Left lung (tissue), 4 donors: ENCODE measurements at regions not wholly inside any gene's neighbourhood (a gene's known extent, or its start where the extent isn't known, plus 50 kb on each side); places are given as distances from the start of the nearest gene placed in this dataset.

Experiments
- ATAC-seq: fragments of 200-7000 bp; cut with Tn5 transposase; one replicate; pipeline ENCODE4 v1.9.1; 2020; ENCODE audit warnings: moderate library complexity
- DNase-seq, 4 donors: peaks; one replicate each; pipeline ENCODE4 v3.0.0-alpha.2; 2013 to 2020
- H3K27ac ChIP-seq, 2 donors: fragments of 200-600 bp; sonication (generic) in 1 of 2; one replicate each; pipeline versions ENCODE4 v1.5.0 to v1.8.0; 2020 to 2021
- H3K27me3 ChIP-seq, 2 donors: fragments of 200-600 bp; sonication (generic) in 1 of 2; one replicate each; pipeline versions ENCODE4 v1.5.0 to v1.8.0; 2020 to 2021
- H3K36me3 ChIP-seq, 2 donors: fragments of 200-600 bp; sonication (generic) in 1 of 2; one replicate each; pipeline versions ENCODE4 v1.5.0 to v1.8.0; 2020 to 2021
- H3K4me1 ChIP-seq, 2 donors: fragments of 200-600 bp; one replicate each; pipeline ENCODE4 v1.8.0; 2021
- H3K4me3 ChIP-seq, 2 donors: fragments of 200-600 bp; sonication (generic) in 1 of 2; one replicate each; pipeline versions ENCODE4 v1.5.0 to v1.8.0; 2020 to 2021; ENCODE audit warnings: mild to moderate bottlenecking in 1 of 2
- H3K9me3 ChIP-seq, 2 donors: fragments of 200-600 bp; sonication (generic) in 1 of 2; one replicate each; pipeline versions ENCODE4 v1.5.0 to v1.8.0; 2020 to 2021
- intact Hi-C, 2 donors: fragments of 100-400 bp; cut with DNase I; formaldehyde crosslinking; loops; one replicate each; pipeline versions ENCODE4 v1.11.2 to v1.14.2; 2022
- TF ChIP-seq, protein P1 (sequence below), 2 donors: fragments of 200-600 bp; sonication (generic) in 1 of 2; IDR thresholded peaks; one replicate each; pipeline versions ENCODE4 v1.5.0 to v1.8.0; 2021; ENCODE audit warnings: antibody characterized with exemption in 2 of 2
- donor health status: DM: no; HTN: yes; CAD: no.
- donor health status: DM: no; HTN: no; CAD: no.

DNA sequence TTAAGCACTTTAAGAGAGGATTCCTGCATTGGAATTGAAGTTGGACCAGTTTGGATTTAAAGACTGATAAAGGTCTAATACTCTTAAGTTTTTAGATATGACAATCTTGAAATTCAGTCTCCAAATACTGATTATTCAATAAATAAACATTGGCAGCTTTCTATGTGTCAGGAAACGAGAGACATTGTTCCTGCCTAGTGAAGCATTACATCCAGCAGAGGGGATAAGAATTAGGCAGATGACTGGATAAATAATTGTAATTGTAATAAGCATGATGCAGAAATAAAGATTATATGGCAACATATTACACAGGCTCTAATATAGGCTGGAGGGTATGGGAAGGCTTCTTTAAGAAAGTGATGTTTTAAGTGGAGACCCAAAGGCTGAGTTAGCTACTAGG lies 226.5 kb upstream of the MMADHC start:
- ATAC-seq (no peak), DNase-seq (no peak)
- no peak overlapping the region for H3K27ac ChIP-seq
- no peak overlapping the region for H3K4me3 ChIP-seq
- H3K9me3 ChIP-seq: no peaks in the 10 kb centered on the region
- no peaks in the 10 kb centered on the region for H3K4me1 ChIP-seq
- intact Hi-C loops: no loop called here
- no peaks in the 10 kb centered on the region for H3K36me3 ChIP-seq
- H3K27me3 ChIP-seq: no peaks in the 10 kb centered on the region
- TF ChIP-seq, protein P1, sequence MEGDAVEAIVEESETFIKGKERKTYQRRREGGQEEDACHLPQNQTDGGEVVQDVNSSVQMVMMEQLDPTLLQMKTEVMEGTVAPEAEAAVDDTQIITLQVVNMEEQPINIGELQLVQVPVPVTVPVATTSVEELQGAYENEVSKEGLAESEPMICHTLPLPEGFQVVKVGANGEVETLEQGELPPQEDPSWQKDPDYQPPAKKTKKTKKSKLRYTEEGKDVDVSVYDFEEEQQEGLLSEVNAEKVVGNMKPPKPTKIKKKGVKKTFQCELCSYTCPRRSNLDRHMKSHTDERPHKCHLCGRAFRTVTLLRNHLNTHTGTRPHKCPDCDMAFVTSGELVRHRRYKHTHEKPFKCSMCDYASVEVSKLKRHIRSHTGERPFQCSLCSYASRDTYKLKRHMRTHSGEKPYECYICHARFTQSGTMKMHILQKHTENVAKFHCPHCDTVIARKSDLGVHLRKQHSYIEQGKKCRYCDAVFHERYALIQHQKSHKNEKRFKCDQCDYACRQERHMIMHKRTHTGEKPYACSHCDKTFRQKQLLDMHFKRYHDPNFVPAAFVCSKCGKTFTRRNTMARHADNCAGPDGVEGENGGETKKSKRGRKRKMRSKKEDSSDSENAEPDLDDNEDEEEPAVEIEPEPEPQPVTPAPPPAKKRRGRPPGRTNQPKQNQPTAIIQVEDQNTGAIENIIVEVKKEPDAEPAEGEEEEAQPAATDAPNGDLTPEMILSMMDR (IDR thresholded peaks at IDR 0.05): no peak

DNA sequence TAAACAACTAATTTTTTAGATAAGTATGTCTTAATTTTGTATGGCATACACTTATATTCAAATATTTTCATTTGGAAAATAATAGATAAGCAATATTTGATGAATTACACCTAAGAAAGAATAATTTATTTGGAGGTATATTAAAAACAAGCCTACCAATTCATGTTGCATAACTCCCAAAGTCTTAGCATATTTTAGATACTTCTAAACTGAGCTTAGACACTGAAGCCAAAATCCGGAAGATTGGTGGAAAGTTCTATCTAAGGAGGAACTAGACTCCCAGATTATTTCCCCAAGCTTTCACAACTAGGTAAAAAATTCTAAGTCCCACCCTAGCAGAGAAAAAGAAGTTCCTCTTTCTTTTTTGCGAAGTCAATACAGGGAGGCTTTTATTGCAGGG lies 221.0 kb upstream of the MMADHC start:
- Histone ChIP-seq H3K4me3 (no peak overlapping the region), H3K27ac (no peak overlapping the region), H3K36me3 (no peaks in the 10 kb centered on the region), H3K9me3 (no peaks in the 10 kb centered on the region), H3K4me1 (no peaks in the 10 kb centered on the region), H3K27me3 (no peaks in the 10 kb centered on the region)
- TF ChIP-seq, protein P1 (IDR thresholded peaks at IDR 0.05): no peak
- no peak for DNase-seq
- ATAC-seq: no peak
- intact Hi-C loops: no loop called here

DNA sequence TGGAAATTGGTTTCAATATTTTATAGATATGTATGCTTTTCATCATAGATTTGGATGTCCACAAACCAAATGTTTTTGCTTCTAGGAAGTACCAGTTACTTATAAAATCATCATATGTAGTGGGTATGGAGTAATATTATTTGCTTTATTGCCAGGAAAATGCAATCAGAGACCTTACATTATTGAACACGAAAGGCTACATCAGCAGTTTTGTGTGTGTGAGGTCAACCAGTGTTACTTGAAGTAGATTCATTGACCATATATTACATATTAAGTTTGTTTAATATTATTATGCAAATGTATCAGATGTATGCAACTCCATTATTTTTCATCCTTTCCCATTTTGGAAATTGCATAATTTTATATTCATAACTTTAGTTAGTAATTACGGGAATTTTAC lies 219.1 kb upstream of the MMADHC start:
- no peaks in the 10 kb centered on the region for H3K9me3 ChIP-seq
- intact Hi-C loops: no loop called here
- ATAC-seq: no peak
- no peaks in the 10 kb centered on the region for H3K4me1 ChIP-seq
- H3K27ac ChIP-seq: no peak overlapping the region
- H3K4me3 ChIP-seq: no peak overlapping the region
- TF ChIP-seq, protein P1 (IDR thresholded peaks at IDR 0.05): no peak
- H3K36me3 ChIP-seq: no peaks in the 10 kb centered on the region
- no peaks in the 10 kb centered on the region for H3K27me3 ChIP-seq
- DNase-seq: no peak

DNA sequence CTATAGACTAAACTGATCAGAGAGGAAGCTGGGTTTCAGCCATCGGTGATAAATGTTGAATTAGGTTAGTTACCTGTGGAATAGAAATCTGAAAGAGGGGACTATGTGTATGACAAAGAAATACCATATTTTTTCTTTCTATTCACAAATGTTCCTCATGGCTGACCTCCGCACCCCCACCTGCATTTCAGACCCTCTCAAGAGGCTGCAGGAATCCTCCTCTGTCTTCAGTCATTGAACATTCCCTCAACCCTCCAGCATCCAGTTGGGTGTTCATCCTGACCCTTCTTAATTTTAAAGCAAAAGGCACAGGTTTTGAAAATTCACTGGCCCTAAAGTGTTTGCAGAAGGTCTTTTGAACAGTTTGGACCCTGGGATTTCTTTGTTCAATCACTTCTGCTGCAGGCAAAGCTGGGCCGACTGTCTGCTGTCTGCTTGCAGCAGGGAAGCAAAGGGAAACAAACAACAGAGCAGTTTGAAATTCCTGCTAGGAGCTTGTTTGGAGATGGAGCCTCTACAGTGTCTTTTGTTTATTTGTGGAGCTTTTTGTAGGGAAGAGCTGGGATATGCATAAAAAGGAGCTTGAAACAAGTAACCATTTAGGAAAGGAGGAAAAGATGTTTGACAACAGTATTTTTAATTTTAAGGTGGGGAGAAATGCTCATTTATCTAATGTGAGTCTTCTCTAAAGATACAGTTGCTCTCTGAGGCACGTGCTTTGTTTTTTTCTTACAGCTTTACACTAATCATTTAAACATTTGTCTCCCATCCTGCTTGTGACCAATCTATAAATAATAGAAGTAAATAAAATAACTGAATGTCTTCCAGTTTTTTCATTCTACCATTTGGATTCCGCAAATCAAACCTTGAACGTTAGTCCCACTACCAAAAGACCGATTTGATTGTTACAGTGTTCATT lies 213.3 kb upstream of the MMADHC start:
- no peaks in the 10 kb centered on the region for H3K27me3 ChIP-seq
- no peaks in the 10 kb centered on the region for H3K4me1 ChIP-seq
- ATAC-seq: no peak
- H3K9me3 ChIP-seq: no peaks in the 10 kb centered on the region
- H3K36me3 ChIP-seq: no peaks in the 10 kb centered on the region
- intact Hi-C loops: no loop called here
- TF ChIP-seq, protein P1 (IDR thresholded peaks at IDR 0.05): no peak
- no peak overlapping the region for H3K27ac ChIP-seq
- H3K4me3 ChIP-seq: no peak overlapping the region
- no peak for DNase-seq

DNA sequence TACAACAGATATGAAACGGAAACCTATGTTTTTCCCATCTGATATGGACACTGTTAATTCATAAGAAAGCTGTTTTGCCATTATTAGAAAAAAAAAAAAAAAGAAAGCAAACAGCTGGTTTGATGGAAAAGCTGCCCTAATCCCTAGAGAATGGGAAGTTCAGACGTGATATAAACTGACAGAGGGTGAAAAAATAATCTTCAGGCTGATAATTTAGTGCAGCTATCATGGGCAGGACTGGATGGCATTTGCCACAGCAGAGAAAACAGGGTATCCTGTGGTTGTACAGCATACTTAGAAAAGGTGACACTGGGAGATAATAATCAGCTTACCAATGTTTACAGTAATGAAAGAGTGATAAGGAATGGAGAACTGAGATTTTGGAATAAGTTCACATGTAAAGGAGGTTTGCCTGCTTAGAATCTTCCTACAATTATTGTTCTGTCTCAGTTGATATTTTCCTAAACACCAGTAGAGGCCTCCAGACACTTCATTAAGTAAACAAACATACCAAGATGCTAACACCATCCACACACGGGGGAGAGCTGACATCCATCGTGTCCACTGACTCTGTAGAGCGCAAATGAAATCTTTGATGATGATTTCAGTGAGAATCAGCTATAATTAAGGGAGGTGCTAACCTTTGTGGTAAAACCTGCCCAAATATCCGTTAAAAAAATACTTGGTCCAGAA lies 211.6 kb upstream of the MMADHC start:
- DNase-seq (peak in 1 of 4 donors; percentile 50), ATAC-seq (peak; percentile 47)
- H3K27ac ChIP-seq: no peak overlapping the region
- no peaks in the 10 kb centered on the region for H3K9me3 ChIP-seq
- intact Hi-C loops: no loop called here
- no peaks in the 10 kb centered on the region for H3K27me3 ChIP-seq
- TF ChIP-seq, protein P1 (IDR thresholded peaks at IDR 0.05): no peak
- H3K4me1 ChIP-seq: no peaks in the 10 kb centered on the region
- no peak overlapping the region for H3K4me3 ChIP-seq
- no peaks in the 10 kb centered on the region for H3K36me3 ChIP-seq
